SKM-1 treated with dmso at 0.1 percent for 144 hours (cell line): ENCODE measurements at regions not wholly inside any gene's neighbourhood (a gene's known extent, or its start where the extent isn't known, plus 50 kb on each side); places are given as distances from the start of the nearest gene placed in this dataset.

Source experiments
- DNase-seq: peaks from one replicate; lab custom pipeline; 2025; ENCODE audit not compliant: unreplicated experiment; lab: John Stamatoyannopoulos, UW

DNA sequence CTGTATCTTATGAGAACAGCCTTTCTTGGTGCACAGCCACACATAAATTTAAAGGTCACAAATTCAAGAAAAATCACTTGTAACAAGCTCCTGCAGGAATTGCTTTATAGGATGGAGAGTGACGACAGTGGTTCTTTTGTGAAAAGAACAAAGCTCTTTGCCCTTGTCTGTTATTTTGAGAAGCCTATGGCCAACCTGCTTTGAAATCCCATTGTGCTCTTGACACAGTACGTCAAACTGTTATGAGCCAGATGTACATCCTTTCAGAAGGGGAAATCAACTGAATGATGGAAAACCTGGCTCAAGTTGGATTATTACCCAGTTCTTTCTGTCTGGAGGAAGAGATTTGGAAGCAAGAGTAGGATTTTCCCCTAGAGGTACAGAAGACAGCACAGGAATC lies 1454.2 kb downstream of the ARAP2 start:
- no peak for DNase-seq

DNA sequence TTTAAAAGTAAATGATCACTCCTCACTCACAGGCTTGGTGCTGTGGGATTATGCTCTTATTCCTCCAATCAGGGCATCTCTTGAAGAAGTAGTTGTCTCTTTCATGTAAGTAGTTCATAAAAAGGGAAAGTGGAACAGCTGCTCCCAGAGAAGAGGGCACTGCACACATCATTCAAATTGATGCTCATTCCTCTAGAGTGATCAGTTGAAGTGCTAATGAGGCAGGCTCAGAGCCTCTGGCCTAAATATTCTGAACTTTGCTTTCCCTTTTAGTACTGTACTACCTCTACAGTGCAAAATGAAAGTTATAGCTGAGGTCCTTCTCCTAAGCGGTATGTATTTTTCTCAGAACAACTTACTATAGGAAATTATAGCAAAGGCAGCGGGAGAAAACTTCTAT lies 1453.1 kb downstream of the ARAP2 start:
- DNase-seq = no peak

- no peak for DNase-seq
Measured at GRCh38 chr4:34800953-34801352, 1443.4 kb downstream of the ARAP2 start.

DNA sequence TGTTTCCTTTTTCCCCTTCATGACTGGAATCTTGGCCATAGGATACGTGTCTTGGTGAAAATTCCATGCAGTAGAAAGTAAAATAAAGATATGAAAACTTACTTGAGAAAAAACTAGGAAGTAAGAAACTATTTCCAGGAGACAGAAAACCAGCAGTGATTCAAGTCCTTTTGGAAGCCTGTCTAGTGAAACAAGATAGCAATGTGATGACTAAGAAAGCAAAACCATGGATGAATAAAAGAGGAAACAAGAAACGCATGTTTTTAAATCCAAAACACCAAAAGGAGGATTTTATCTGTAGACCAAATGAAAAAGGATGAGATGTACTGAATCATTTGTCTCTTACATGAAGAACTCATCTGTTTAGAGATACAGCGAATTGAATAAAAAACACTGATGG lies 1430.0 kb downstream of the ARAP2 start:
- DNase-seq = no peak

DNA sequence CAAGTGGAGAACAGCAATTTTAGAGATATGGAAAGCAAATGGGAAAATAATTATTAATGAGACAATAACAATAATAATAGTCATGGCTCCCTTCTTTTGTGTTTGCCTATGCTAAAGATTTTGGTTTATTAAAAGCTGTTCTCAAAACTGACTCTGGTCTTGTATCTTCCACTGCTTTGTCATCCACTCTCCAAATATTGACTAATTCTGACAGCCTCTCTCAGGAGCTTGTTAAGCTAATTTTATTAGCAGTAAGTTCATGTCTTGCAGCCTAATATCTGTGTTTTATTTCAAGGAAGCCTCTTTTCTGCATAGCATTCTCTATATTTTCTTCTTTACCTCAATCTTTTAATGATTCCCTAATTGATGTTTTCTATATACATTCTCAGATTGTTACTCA lies 1419.8 kb downstream of the ARAP2 start:
- no peak for DNase-seq

GRCh38 chr4:34826660-34827059 lies 1417.7 kb downstream of the ARAP2 start:
- DNase-seq = no peak

GRCh38 chr4:34845926-34846325 lies 1398.4 kb downstream of the ARAP2 start:
- no peak for DNase-seq

DNA sequence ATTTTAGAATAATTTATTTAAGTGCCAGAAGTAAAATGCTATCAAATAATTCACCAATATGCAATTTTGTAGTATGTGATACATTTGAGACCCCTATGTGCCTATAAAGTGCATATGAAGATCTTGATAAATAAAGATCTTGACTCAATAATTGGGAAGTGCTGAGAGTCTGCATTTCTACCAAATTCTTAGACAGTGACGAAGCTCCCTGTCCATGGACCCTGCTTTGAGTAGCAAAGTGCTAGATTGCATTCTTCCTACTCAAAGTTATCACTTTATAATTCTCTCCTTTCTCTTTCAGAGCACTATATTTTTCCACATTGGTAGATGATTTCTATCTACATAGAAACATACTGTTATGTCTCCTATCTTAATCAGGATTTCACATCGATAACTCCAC lies 1393.9 kb downstream of the ARAP2 start:
- DNase-seq = no peak

DNA sequence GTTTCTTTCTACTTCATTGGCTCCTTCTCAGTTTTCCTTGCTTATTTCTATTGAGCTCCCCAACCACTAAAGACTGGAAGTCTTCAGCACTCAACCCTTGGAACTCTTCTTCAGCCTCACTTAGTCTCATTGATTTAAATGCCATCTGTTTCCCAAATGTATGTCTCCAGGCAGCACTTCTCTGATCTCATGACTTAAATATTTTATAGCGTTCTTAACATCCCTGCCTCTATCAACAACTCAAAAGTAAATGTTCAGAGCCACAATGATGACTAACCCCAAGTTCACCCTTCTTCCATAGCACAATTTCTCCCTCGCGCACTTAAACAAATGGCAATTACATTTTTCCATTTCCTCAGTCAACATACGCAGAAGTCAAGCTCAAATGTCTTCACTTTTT lies 1393.3 kb downstream of the ARAP2 start:
- DNase-seq = no peak

DNA sequence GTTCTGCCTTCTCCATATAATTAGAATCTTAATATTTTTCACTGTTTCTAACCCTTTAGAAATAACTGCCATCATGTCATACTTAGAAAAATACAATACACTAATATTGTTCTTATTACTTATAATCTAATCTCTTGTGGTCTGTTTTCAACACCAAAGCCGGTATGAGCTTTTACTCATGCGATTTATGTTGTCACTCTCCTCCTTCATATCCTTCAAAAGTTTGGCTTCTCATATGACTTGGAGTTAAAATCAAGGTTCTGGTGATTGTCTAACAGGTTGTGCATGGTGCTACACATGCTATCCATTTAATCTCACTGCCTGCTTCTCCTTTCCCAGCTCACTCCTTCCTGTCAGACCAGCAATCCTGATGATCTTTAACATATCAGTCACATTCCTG lies 1392.9 kb downstream of the ARAP2 start:
- no peak for DNase-seq

GRCh38 chr4:34854451-34854850 lies 1389.9 kb downstream of the ARAP2 start:
- DNase-seq = no peak

GRCh38 chr4:34861666-34862065 lies 1382.6 kb downstream of the ARAP2 start:
- DNase-seq = no peak

- DNase-seq = no peak
Measured at GRCh38 chr4:34878961-34879360, 1365.4 kb downstream of the ARAP2 start.

- no peak for DNase-seq
Measured at GRCh38 chr4:34880246-34880645, 1364.1 kb downstream of the ARAP2 start.

DNA sequence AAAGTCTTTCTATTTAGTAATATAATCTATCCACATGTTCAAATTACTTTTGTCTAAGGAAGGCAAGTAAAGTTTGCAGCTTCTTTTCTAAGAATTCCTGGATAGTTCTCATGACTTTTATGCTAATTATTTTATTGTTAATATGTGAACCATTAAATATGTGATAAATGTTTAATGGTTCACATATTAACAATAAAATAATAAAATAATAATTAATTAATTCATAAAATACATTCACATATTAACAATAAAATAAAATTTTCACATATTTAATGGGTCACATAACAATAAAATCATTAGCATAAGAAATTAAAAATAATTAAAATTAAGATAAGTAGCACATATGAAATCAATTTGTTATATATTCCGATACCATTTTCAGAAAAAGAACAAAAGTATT lies 1352.4 kb downstream of the ARAP2 start:
- DNase-seq = no peak

DNA sequence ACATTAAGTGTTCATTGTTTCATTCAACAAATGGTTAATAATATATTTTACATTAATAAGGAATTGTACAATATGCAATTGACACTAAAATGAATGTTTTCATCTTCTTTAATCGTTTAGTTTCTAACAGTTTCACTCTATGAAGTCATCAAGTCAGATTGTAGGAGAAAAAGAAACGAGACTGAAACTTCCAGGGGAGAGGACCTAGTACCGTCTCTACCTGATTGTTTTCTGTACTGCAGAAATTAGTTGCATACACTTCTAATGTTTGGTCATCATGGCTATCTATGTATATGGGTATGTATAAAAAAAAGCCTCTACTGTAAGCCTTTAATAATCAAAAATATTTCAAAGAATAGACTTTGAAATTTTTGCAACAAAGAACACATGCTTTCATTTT lies 1350.9 kb downstream of the ARAP2 start:
- DNase-seq = no peak

- DNase-seq = no peak
Measured at GRCh38 chr4:34920032-34920431, 1324.3 kb downstream of the ARAP2 start.

GRCh38 chr4:34921391-34921790 lies 1322.9 kb downstream of the ARAP2 start:
- DNase-seq = no peak

DNA sequence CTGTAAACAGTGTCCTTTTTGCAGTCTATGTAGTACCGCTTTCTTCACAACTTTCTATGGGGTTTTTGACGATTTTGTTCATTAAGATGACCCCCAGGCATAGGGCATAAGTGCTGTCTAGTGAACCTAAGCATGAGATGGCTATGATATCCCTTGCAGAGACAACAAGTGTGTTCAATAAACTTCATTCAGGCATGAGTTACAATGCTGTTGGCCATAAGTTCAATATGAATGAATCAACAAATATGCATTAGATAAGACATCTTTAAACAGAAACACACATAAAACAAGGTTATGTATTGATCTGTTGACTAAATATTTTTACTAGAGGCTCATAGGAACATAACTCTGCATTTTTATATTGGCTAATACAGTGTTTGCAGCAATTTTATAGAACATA lies 1322.0 kb downstream of the ARAP2 start:
- no peak for DNase-seq

GRCh38 chr4:34932591-34932990 lies 1311.7 kb downstream of the ARAP2 start:
- DNase-seq = no peak

- DNase-seq = no peak
Measured at GRCh38 chr4:34935739-34936138, 1308.6 kb downstream of the ARAP2 start.

- no peak for DNase-seq
Measured at GRCh38 chr4:34939073-34939472, 1305.2 kb downstream of the ARAP2 start.

- no peak for DNase-seq
Measured at GRCh38 chr4:34943741-34944386, 1300.5 kb downstream of the ARAP2 start.

- no peak for DNase-seq
Measured at GRCh38 chr4:34950926-34951325, 1293.4 kb downstream of the ARAP2 start.
